OCI-LY1 (cell line): ENCODE measurements at regions not wholly inside any gene's neighbourhood (a gene's known extent, or its start where the extent isn't known, plus 50 kb on each side); places are given as distances from the start of the nearest gene placed in this dataset.

Source experiments
- EZH2 ChIP-seq: fragments of 200-600 bp; sonication (generic), shearing (Covaris generic); IDR thresholded peaks from 2 replicates; pipeline ENCODE4 v1.8.0; 2017; ENCODE audit warnings: borderline replicate concordance, mixed run types, mild to moderate bottlenecking, antibody characterized with exemption, low read length, moderate library complexity, mixed read lengths
- TF ChIP-seq, protein P1 (sequence below): fragments of 200-600 bp; sonication (generic), shearing (Covaris generic); IDR thresholded peaks from 2 replicates; pipeline ENCODE4 v1.5.1; 2017; ENCODE audit warnings: mild to moderate bottlenecking, antibody characterized with exemption, low read length, moderate library complexity, mixed read lengths

DNA sequence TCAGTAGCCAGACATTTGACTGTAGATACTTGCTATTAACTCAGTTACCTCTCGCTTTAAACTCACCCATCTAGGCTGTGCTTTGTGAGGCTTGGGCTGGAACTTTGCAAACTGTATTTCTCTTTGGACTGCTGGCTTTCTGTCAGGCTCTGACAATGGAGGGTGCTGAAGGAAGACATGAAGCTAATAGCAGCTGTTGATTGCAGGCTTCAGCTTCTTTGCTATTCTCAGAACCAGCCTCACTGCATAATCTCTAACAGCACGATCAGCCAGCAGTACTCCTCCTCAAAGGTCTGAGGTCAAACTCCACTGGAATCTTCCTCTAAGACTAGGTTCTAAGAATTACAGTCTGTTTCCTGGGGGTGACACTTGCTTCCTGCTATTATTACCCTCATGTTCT lies 295.6 kb downstream of the ZBBX start:
- TF ChIP-seq, protein P1, sequence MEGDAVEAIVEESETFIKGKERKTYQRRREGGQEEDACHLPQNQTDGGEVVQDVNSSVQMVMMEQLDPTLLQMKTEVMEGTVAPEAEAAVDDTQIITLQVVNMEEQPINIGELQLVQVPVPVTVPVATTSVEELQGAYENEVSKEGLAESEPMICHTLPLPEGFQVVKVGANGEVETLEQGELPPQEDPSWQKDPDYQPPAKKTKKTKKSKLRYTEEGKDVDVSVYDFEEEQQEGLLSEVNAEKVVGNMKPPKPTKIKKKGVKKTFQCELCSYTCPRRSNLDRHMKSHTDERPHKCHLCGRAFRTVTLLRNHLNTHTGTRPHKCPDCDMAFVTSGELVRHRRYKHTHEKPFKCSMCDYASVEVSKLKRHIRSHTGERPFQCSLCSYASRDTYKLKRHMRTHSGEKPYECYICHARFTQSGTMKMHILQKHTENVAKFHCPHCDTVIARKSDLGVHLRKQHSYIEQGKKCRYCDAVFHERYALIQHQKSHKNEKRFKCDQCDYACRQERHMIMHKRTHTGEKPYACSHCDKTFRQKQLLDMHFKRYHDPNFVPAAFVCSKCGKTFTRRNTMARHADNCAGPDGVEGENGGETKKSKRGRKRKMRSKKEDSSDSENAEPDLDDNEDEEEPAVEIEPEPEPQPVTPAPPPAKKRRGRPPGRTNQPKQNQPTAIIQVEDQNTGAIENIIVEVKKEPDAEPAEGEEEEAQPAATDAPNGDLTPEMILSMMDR, result no peak
- TF ChIP-seq EZH2, result no peak
